GM21786 (cell line): ENCODE measurements at regions not wholly inside any gene's neighbourhood (a gene's known extent, or its start where the extent isn't known, plus 50 kb on each side); places are given as distances from the start of the nearest gene placed in this dataset.

Source experiments
- ATAC-seq: cut with Tn5 transposase; IDR thresholded peaks from one replicate; pipeline ENCODE4 v1.9.1; 2021; ENCODE audit not compliant: unreplicated experiment

GRCh38 chr10:83248106-83248631 is 891.1 kb upstream of the GHITM start:
- ATAC-seq: no peak

- ATAC-seq: no peak
Observed at GRCh38 chr10:83250396-83250795, 888.9 kb upstream of the GHITM start.

- no peak for ATAC-seq
Observed at GRCh38 chr10:83252169-83252568, 887.1 kb upstream of the GHITM start.

- ATAC-seq: no peak
Observed at GRCh38 chr10:83252596-83252995, 886.7 kb upstream of the GHITM start.

GRCh38 chr10:83253011-83253671 is 886.2 kb upstream of the GHITM start:
- no peak for ATAC-seq

GRCh38 chr10:83254698-83255097 is 884.6 kb upstream of the GHITM start:
- ATAC-seq: no peak

- ATAC-seq: no peak
Observed at GRCh38 chr10:83262434-83262833, 876.9 kb upstream of the GHITM start.

GRCh38 chr10:83272666-83273434 is 866.5 kb upstream of the GHITM start:
- ATAC-seq: no peak

GRCh38 chr10:83274088-83274487 is 865.2 kb upstream of the GHITM start:
- ATAC-seq: no peak

- ATAC-seq: no peak
Observed at GRCh38 chr10:83276971-83277370, 862.3 kb upstream of the GHITM start.

GRCh38 chr10:83283151-83283550 is 856.2 kb upstream of the GHITM start:
- ATAC-seq: no peak

GRCh38 chr10:83287374-83287773 is 851.9 kb upstream of the GHITM start:
- no peak for ATAC-seq

GRCh38 chr10:83289373-83289772 is 849.9 kb upstream of the GHITM start:
- ATAC-seq: no peak

GRCh38 chr10:83289948-83290347 is 849.4 kb upstream of the GHITM start:
- no peak for ATAC-seq

- ATAC-seq: no peak
Observed at GRCh38 chr10:83301732-83302131, 837.6 kb upstream of the GHITM start.

- no peak for ATAC-seq
Observed at GRCh38 chr10:83302623-83303022, 836.7 kb upstream of the GHITM start.

GRCh38 chr10:83310688-83311087 is 828.6 kb upstream of the GHITM start:
- ATAC-seq: no peak

GRCh38 chr10:83312570-83312969 is 826.7 kb upstream of the GHITM start:
- ATAC-seq: no peak

GRCh38 chr10:83332690-83333089 is 806.6 kb upstream of the GHITM start:
- no peak for ATAC-seq

GRCh38 chr10:83333566-83333965 is 805.7 kb upstream of the GHITM start:
- no peak for ATAC-seq

GRCh38 chr10:83343676-83344075 is 795.6 kb upstream of the GHITM start:
- no peak for ATAC-seq

GRCh38 chr10:83346266-83346910 is 792.9 kb upstream of the GHITM start:
- ATAC-seq: no peak
